Right kidney (tissue), 1 donor: ENCODE measurements at regions not wholly inside any gene's neighbourhood (a gene's known extent, or its start where the extent isn't known, plus 50 kb on each side); places are given as distances from the start of the nearest gene placed in this dataset.
"Not testable (repeated sequence)": the region's sequence is repeated elsewhere in the genome, so short reads cannot be mapped to it uniquely, and the experiment has no call there.

Source experiments
- DNase-seq: peaks from one replicate; pipeline ENCODE4 v3.0.0-alpha.2; 2016

DNA sequence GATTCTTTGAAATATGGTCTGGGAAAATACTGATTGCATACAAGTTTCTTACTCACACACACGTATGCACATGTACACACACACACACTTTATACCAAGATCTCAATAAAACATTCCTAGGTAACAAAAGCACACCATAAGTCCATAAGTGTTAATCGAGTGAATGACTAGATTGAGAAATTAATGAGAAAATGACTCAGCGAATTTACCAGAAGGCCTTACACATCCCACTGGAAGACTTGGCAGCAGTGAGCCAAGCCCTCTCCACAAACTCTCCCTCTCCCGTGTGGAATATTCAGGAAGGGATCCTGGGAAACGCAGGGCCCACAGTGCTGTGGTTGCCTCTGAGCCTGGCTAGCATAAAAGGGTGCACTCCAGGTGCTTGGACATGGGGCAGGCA is 227.2 kb downstream of the LY86 start:
- DNase-seq: no peak

GRCh38 chr6:6816716-6817115 is 228.2 kb downstream of the LY86 start:
- no peak for DNase-seq

DNA sequence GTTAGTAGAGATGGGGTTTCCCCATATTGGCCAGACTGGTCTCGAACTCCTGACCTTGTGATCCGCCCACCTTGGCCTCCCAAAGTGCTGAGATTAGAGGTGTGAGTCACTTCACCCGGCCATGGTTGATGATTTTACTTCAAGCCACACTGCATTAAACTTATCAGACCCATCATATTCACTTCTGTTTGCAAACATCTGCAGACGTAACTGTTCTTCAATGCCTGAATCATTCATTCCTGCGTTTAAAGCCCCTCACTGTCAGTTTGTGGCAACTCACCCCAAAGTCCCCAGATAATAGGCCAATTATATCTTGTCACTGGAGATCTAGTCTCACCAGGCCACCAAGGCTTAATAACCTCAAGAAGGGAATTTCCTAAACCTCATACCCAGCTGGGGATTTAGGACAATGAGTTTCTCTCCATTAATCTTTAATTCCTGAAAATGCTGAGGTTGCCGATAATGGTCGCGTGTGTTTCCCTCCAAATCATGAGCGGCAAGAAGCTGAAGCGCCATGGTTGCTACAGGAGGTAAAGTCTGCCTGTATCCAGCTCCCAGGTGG is 229.6 kb downstream of the LY86 start:
- no peak for DNase-seq

- DNase-seq: peak; percentile 47
Measured at GRCh38 chr6:6820641-6821238, 232.2 kb downstream of the LY86 start.

DNA sequence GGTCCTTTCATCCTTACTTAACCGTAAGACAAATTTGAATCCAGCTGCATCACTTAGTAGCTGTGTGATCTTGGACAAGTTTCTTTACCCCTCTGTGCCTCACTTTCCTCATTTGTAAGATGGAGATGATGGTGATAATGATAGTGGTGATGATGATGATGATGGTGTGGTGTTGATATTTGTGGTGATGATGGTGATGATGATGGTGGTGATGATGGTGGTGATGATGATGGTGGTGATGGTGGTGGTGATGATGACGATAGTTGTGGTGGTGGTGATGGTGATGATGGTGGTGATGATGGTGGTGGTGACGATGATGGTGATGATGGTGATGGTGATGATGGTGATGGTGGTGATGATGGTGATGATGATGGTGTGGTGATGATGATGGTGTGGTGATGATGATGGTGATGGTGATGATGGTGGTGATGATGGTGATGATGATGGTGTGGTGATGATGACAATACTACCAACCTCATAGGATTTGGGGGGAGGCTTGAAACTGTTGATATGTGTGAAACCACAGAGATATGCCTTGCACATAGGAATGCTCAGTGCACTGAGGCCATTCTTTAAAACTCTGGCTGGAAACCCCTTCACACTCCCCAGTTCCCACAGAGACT is 233.2 kb downstream of the LY86 start:
- DNase-seq: no peak

- DNase-seq: no peak
Measured at GRCh38 chr6:6823030-6823429, 234.5 kb downstream of the LY86 start.

DNA sequence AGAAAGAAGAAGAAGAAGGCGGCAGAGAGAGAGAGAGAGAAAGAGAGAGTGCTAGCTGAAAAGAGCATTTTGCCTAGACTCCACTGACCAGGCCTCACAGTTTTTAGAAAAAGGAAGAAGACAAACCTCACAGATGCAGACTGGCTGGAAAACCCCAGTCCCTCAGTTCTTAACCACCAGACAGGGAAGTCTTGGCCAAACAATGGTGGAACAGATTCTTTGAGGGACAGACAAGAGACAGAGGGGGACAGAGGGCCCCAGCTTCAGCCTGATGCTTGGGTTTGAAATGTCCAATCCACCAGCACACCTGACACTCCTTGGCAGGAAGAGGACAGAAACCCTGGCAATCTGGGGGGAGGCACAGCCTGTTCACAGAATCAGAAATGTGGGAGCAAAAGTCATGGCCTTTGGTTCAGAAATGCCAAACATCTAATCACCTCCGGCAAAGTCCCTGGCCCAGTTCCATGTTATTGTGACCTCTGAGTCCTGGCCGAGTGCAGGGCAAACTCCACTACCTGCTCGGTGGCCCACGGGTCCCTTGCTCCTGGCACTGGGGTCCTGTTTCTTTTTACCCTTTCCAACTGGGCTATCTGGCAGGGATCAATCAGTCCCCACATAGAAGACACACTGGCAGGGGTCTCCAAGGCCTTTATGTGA is 235.2 kb downstream of the LY86 start:
- no peak for DNase-seq

- no peak for DNase-seq
Measured at GRCh38 chr6:6824381-6824780, 235.9 kb downstream of the LY86 start.

DNA sequence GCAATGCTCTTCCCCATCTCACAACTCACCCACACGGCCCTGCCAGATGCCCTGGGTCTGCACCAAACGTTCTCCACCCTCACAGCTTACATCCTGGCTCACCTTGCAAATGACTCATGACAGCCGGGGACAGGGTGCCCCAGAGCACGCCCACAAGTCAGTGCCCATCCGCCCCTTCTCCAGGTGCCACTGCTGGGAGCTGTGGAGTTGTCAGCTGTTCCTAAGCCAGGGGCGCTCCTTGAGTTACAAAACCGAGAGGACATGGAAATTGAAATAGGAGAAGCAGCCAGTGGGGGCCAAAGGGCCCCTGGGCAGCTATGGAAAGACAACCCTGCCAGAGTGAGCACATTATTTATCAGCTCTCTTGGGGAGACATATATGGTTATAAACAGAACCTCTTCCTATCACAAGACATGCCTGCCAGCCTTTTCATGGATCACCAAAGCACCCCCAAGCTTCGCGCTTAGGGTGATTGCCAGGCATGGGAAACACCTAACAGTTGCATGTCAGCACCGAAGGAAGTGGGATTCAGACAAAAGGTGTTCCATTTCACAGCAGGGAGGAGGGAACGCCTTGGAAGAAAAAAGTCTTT is 236.8 kb downstream of the LY86 start:
- DNase-seq: peak; percentile 30

DNA sequence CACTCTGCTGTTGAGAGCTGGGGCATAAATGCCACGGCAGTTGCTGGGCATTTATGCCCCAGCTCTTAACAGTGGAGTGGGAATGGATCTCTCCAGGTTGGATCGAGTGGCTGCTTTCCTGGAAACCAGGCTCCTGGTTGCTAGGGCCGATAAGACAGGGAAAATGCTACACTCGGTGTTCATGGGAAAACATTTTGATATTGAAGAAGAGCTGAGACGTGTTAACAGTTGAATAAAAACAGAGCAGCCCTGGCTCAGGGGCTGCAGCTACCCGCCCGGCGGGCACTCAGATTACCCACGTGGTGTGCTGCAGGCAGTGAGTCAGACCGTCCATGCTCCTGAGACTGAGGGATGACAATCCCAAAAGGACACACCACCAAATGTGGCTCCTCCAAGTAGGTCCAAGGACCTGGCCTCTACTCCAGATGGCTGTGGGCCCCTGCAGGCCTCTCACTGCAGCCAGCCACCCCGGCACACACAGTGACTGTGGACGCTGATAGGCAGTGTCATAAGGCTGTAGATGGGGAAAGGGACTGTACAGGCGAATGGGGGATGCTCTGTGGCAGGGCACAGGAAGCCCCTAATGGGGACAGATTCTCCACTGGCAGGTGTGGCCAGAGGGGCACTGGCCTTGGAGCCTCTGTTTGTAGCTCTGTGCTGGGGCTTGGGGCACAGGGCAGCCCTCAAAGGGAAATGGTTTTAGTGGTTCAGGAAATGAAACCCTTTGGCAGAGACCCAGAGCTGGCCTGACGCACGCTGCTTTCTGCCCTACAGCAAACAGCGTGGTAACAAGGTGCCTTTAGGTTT is 237.8 kb downstream of the LY86 start:
- DNase-seq: peak; percentile 55

DNA sequence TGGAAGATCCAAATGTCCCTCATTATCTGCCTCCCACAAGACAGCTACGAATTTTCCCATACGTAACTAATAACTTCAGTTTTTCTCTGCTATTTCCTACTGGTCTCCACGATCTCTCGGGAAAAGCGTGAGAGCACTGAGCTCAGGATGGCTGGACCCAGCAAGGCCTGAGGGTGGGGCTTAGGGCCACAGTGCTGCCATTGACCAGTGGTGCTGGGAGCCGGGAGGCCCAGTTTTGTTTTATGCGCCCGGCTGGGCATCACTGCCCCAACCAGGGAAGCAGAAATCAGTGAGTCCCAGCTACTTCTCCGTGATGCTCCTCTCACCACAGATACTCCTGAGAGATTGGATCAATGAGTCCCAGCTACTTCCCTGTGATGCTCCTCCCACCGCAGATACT is 238.4 kb downstream of the LY86 start:
- no peak for DNase-seq

GRCh38 chr6:6829872-6830685 is 241.6 kb downstream of the LY86 start:
- no peak for DNase-seq

- DNase-seq: not testable (repeated sequence)
Measured at GRCh38 chr6:6830686-6831063, 242.2 kb downstream of the LY86 start.

- no peak for DNase-seq
Measured at GRCh38 chr6:6832439-6832838, 243.9 kb downstream of the LY86 start.

GRCh38 chr6:6834356-6835222 is 246.1 kb downstream of the LY86 start:
- no peak for DNase-seq

GRCh38 chr6:6835223-6835503 is 246.6 kb downstream of the LY86 start:
- DNase-seq: no peak

DNA sequence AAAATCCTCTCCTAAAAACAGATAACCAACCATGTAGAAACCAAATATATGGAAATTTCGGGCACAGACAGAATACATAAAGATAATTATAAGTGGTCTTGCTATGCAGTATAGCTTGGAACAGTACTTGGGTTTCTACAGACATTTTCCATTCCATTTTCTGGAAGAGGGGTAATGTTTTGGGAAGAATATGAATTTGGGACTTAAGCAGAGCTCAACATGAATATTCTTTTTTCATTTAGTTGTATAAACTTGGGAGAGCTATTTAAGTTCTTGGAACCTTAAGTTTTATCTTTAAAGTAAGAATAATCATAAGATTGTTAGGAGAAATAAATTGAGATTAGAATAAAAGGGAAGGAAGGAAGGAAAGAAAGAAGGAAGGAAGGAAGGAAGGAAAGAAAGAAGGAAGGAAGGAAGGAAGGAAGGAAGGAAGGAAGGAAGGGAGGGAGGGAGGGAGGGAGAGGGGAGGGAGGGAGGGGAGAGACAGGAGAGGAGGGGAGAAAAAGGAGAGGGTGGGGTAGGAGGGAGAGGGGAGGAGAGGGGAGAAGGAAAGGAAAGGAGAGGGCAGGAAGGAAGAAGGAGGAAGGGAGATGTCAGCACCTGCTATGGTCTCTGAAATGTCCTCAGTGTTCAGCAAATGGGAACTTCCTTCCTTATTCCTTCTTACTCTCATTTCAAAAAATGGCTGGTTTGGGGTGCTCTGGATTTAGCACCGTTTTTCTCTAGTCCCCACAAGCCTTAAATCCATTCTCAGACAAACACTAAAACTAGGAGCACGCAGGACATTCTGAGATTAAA is 248.3 kb downstream of the LY86 start:
- DNase-seq: no peak

- no peak for DNase-seq
Measured at GRCh38 chr6:6837541-6838080, 249.1 kb downstream of the LY86 start.

- DNase-seq: no peak
Measured at GRCh38 chr6:6840831-6841291, 252.3 kb downstream of the LY86 start.

DNA sequence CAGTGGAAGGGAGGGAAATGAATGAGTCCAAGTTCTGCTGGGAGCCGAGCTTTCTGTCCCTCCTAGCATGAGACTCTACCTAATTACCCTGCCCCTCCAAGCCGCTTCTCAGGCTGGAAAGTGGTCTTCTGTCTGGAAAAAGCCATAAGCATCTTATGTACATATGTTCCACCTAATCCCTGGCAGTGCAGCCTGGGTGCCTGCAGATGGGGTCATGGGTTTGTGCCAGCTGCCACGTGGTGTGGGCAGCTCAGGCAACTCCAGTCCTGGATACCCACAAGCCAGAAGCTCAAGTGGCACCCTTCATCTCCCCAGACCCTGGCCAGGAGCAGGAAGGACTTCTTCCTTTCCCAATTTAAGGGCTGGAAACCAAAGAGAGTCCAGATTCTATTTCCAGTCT is 253.1 kb downstream of the LY86 start:
- DNase-seq: no peak
